ENCODE measurements at regions not wholly inside any gene's neighbourhood (a gene's known extent, or its start where the extent isn't known, plus 50 kb on each side); places are given as distances from the start of the nearest gene placed in this dataset.

DNA sequence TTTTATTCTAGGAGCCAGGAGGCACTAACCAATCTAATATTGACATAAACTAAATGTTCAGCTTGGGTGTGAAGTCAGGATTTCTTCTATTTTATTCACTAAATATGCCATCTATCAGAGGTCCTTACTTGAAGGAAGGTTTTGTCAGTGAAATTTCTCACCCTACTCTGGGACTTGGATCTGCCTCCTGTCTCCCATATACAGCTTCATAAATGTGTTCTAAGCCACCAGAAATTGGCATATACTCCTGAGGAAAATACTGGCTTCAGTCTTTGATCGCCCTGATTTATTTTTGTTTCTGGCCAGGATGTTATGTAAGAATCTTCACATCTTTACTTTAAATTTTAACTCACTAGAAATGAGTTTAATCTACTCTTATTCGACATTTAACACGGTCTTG lies 647.7 kb downstream of the C6orf118 start:
- DNase-seq (ENCODE audit: low spot score in 2 of 2) = no peak
- Histone ChIP-seq H3K4me3 (no peak overlapping the region), H3K9me3 (no peaks in the 10 kb centered on the region), H3K27ac (no peak overlapping the region), H3K36me3 (no peaks in the 10 kb centered on the region), H3K27me3 (no peaks in the 10 kb centered on the region), H3K4me1 (no peaks in the 10 kb centered on the region)
- TF ChIP-seq, protein P1, sequence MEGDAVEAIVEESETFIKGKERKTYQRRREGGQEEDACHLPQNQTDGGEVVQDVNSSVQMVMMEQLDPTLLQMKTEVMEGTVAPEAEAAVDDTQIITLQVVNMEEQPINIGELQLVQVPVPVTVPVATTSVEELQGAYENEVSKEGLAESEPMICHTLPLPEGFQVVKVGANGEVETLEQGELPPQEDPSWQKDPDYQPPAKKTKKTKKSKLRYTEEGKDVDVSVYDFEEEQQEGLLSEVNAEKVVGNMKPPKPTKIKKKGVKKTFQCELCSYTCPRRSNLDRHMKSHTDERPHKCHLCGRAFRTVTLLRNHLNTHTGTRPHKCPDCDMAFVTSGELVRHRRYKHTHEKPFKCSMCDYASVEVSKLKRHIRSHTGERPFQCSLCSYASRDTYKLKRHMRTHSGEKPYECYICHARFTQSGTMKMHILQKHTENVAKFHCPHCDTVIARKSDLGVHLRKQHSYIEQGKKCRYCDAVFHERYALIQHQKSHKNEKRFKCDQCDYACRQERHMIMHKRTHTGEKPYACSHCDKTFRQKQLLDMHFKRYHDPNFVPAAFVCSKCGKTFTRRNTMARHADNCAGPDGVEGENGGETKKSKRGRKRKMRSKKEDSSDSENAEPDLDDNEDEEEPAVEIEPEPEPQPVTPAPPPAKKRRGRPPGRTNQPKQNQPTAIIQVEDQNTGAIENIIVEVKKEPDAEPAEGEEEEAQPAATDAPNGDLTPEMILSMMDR (IDR thresholded peaks at IDR 0.05) = no peak
- TF ChIP-seq POLR2AphosphoS5 (IDR thresholded peaks at IDR 0.05) = no peak
- no peak for TF ChIP-seq POLR2A (IDR thresholded peaks at IDR 0.05)
- TF ChIP-seq EP300 (IDR thresholded peaks at IDR 0.05) = no peak
- WGBS = 77% methylated on average over 3 of the region's 3 CpGs

DNA sequence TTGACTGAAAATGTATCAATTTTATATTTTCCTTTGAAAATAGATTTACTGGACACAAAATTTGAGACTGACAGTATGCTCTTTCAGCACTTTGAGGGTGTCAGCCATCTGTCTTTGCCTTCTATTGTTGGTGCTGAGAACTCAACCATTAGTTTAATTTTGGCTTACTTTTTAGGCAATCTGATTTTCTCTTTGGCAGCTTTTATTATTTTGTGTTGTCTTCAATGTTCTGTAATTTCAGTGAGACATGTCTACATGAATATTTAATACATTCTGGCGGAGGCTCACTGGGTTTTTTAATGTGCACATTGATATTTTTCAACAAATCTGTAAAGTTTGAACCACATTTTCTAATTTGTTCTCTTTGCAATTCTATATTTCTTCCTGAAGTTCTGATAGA lies 648.6 kb downstream of the C6orf118 start:
- TF ChIP-seq POLR2AphosphoS5 (IDR thresholded peaks at IDR 0.05) = no peak
- no peak for TF ChIP-seq POLR2A (IDR thresholded peaks at IDR 0.05)
- WGBS = 94% methylated on average over 1 of the region's 1 CpG
- Histone ChIP-seq H3K4me3 (no peak overlapping the region), H3K27me3 (no peaks in the 10 kb centered on the region), H3K9me3 (no peaks in the 10 kb centered on the region), H3K27ac (no peak overlapping the region), H3K36me3 (no peaks in the 10 kb centered on the region), H3K4me1 (no peaks in the 10 kb centered on the region)
- no peak for DNase-seq (ENCODE audit: low spot score in 2 of 2)

DNA sequence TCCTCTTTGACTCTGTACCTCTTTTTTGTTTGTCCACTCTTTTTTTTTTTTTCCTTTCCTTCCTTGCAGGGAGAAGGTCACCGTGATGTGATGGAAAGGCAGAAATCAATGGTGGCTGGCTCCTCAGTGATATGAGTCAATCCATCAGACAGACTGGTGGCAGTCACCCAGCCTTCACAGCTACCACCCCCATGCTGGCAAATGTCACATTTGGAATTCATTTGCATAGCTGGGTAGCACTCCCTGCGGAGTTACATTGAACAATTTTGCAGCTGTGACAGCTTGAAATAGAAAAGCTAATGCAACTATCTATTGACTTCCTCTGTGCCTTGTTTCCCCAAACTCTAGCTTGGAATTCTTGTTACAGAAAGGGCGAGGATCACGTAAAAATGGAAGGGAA lies 668.4 kb downstream of the C6orf118 start:
- WGBS = 59% methylated on average over 4 of the region's 4 CpGs
- DNase-seq (ENCODE audit: low spot score in 2 of 2) = no peak
- Histone ChIP-seq H3K4me1 (no peaks in the 10 kb centered on the region), H3K9me3 (no peaks in the 10 kb centered on the region), H3K27ac (no peak overlapping the region), H3K36me3 (no peaks in the 10 kb centered on the region), H3K4me3 (no peak overlapping the region), H3K27me3 (no peaks in the 10 kb centered on the region)
- TF ChIP-seq, protein P1 (IDR thresholded peaks at IDR 0.05) = no peak
- TF ChIP-seq POLR2AphosphoS5 (IDR thresholded peaks at IDR 0.05) (no peak), POLR2A (IDR thresholded peaks at IDR 0.05) (no peak), EP300 (IDR thresholded peaks at IDR 0.05) (no peak)

DNA sequence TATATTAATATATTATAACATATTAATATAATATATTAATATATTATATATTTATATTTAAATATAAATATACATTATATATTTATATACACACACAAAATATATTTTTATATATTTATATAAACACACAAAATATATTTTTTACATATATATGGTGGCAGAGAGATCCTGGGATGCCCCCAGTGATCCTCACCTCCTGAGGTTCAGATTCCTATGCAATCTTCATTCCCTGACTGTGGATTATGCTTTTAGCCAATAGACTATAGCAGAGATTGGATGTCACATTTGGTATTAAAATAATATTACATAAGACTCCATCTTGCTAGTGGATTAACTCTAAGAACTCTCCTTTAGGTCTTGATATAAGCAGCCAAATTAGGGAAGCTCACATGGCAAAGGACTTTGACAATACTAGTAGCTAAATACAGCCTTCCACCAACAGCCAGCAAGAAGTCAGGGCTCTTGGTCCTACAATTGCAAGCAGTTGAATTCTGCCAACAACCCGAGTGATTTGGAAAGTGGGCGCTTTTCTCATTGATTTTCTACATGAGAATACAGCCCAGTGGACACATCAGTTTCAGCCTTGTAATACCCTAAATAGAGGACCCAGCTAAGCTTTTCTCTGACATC lies 681.0 kb downstream of the C6orf118 start:
- WGBS = 91% methylated on average over 2 of the region's 2 CpGs
- Histone ChIP-seq H3K27ac (no peak overlapping the region), H3K9me3 (no peaks in the 10 kb centered on the region), H3K36me3 (no peaks in the 10 kb centered on the region), H3K27me3 (no peaks in the 10 kb centered on the region), H3K4me3 (no peak overlapping the region), H3K4me1 (no peaks in the 10 kb centered on the region)
- no peak for TF ChIP-seq POLR2A (IDR thresholded peaks at IDR 0.05)
- no peak for TF ChIP-seq POLR2AphosphoS5 (IDR thresholded peaks at IDR 0.05)
- TF ChIP-seq, protein P1 (IDR thresholded peaks at IDR 0.05) = no peak
- no peak for TF ChIP-seq EP300 (IDR thresholded peaks at IDR 0.05)
- DNase-seq (ENCODE audit: low spot score in 2 of 2) = no peak

DNA sequence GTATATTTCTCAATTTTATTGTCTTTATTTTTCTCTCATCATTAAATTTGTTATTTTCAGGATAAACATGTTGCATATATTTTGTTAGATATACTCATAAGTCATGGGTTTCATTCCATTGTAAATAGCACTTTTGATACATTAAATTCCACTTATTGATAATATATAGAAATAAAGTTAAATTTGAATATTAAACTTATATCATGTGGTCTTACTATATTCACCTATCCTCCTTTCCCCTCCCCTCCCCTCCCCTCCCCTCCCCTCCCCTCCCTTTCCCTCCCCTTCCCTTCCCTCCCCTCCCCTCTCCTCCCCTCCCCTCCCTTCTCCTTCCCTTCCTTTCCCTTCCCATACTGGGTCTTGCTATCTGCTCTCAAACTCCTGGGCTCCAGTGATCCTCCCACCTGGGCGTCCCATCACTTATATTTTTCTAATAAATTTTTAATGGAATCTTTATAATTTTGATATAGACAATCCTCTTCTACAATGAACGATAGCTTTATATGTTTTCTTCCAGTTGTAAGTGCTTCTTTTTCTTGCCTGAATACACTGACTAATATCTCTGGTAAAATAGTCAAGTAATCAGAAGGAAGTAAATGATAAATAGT lies 692.4 kb downstream of the C6orf118 start:
- no peak for DNase-seq (ENCODE audit: low spot score in 2 of 2)
- H3K4me1 ChIP-seq = no peaks in the 10 kb centered on the region
- H3K36me3 ChIP-seq = no peaks in the 10 kb centered on the region
- WGBS = 86% methylated on average over 2 of the region's 2 CpGs
- H3K27ac ChIP-seq = no peak overlapping the region
- H3K4me3 ChIP-seq = no peak overlapping the region
- TF ChIP-seq POLR2AphosphoS5 (IDR thresholded peaks at IDR 0.05) = no peak
- TF ChIP-seq, protein P1 (IDR thresholded peaks at IDR 0.05) = no peak
- no peak for TF ChIP-seq EP300 (IDR thresholded peaks at IDR 0.05)
- no peak for TF ChIP-seq POLR2A (IDR thresholded peaks at IDR 0.05)
- H3K9me3 ChIP-seq = no peaks in the 10 kb centered on the region
- no peaks in the 10 kb centered on the region for H3K27me3 ChIP-seq
